GM12878 (cell line): ENCODE measurements at regions not wholly inside any gene's neighbourhood (a gene's known extent, or its start where the extent isn't known, plus 50 kb on each side); places are given as distances from the start of the nearest gene placed in this dataset.

ENCODE experiments used
- ASH2L ChIP-seq: fragments of 300-600, 200-600 bp; sonication (generic); IDR thresholded peaks from 2 replicates; pipeline ENCODE4 v1.6.1; 2017; ENCODE audit warnings: low read depth, mild to moderate bottlenecking, borderline replicate concordance
- ATF7 ChIP-seq: fragments of 450-650 bp; IDR thresholded peaks from 2 replicates; pipeline ENCODE4 v1.6.1; 2016; ENCODE audit warnings: low read depth, mild to moderate bottlenecking
- EZH2 ChIP-seq: IDR thresholded peaks from 2 replicates; pipeline ENCODE4 v1.6.1; 2012; ENCODE audit warnings: low read depth, mild to moderate bottlenecking, control low read depth, inconsistent platforms, low read length, borderline replicate concordance; ENCODE audit not compliant: control insufficient read depth
- FOXM1 ChIP-seq: IDR thresholded peaks from 2 replicates; pipeline ENCODE4 v1.6.1; 2012; ENCODE audit warnings: low read depth, mild to moderate bottlenecking, inconsistent platforms, low read length, moderate library complexity
- HDAC6 ChIP-seq: fragments of 200-600 bp; sonication (generic); IDR thresholded peaks from one replicate; pipeline ENCODE4 v1.8.0; 2017; ENCODE audit warnings: antibody characterized with exemption; ENCODE audit not compliant: unreplicated experiment
- JUNB ChIP-seq: IDR thresholded peaks from 2 replicates; pipeline ENCODE4 v1.6.1; 2016; ENCODE audit warnings: antibody characterized with exemption, mild to moderate bottlenecking
- NR2F1 ChIP-seq: fragments of 450-650 bp; conservative IDR thresholded peaks from 2 replicates; pipeline ENCODE4 v1.6.1; 2017; ENCODE audit warnings: mild to moderate bottlenecking
- POLR2A ChIP-seq: IDR thresholded peaks from 2 replicates; pipeline ENCODE4 v1.6.1; 2011; ENCODE audit warnings: low read depth, mild to moderate bottlenecking, low read length
- RB1 ChIP-seq: fragments of 450-650 bp; formaldehyde crosslinking; IDR thresholded peaks from 2 replicates; pipeline ENCODE4 v1.6.1; 2017; ENCODE audit warnings: mild to moderate bottlenecking, borderline replicate concordance
- SMC3 ChIP-seq: IDR thresholded peaks from 2 replicates; pipeline ENCODE4 v1.6.1; 2011; ENCODE audit warnings: low read length, improper control_type of control experiment, borderline replicate concordance
- YY1 ChIP-seq: IDR thresholded peaks from 2 replicates; pipeline ENCODE4 v1.6.1; 2011; ENCODE audit warnings: low read depth, mild to moderate bottlenecking, low read length
- TF ChIP-seq, protein P1 (sequence below): IDR thresholded peaks from 2 replicates; pipeline ENCODE4 v1.6.1; 2012; ENCODE audit warnings: low read depth, low read length, improper control_type of control experiment
- TF ChIP-seq, protein P2 (sequence below), 3 experiments: IDR thresholded peaks in 2 of 3; conservative IDR thresholded peaks in 1 of 3; 2 replicates each; pipeline ENCODE4 v1.5.1; 2011; ENCODE audit warnings: low read depth in 3 of 3, low read length in 3 of 3, mild to moderate bottlenecking in 3 of 3, control low read depth in 2 of 3, moderate library complexity in 2 of 3, inconsistent platforms in 1 of 3, mixed read lengths in 1 of 3; ENCODE audit not compliant: control insufficient read depth in 2 of 3, insufficient read depth in 1 of 3; ENCODE audit errors: extremely low read depth in 1 of 3

DNA sequence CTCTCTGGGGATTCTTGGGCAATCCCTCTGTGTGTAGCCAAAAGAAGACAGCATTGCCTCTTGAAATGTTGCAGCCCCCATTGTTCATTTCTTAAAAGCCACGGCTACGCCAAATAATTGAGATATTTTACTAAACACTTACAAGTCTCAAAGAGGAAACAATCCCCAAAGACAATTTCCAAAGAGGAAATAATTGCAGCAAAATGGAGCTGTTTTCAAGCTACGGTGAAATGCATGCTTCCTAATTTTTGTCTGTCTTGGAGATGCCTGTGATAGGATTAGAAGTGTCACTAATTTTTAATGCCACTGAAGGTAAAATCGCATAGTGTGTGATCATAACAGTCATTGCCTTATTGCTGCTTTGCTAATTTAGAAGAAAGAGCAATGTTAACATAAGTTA is 72.9 kb upstream of the NAMPT start:
- TF ChIP-seq, protein P1, sequence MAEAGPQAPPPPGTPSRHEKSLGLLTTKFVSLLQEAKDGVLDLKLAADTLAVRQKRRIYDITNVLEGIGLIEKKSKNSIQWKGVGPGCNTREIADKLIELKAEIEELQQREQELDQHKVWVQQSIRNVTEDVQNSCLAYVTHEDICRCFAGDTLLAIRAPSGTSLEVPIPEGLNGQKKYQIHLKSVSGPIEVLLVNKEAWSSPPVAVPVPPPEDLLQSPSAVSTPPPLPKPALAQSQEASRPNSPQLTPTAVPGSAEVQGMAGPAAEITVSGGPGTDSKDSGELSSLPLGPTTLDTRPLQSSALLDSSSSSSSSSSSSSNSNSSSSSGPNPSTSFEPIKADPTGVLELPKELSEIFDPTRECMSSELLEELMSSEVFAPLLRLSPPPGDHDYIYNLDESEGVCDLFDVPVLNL = no peak
- TF ChIP-seq JUNB (no peak), HDAC6 (no peak), FOXM1 (no peak), RB1 (no peak), SMC3 (no peak), NR2F1 (no peak), POLR2A (no peak), YY1 (no peak), ASH2L (no peak), EZH2 (no peak), ATF7 (no peak)
- TF ChIP-seq, protein P2, sequence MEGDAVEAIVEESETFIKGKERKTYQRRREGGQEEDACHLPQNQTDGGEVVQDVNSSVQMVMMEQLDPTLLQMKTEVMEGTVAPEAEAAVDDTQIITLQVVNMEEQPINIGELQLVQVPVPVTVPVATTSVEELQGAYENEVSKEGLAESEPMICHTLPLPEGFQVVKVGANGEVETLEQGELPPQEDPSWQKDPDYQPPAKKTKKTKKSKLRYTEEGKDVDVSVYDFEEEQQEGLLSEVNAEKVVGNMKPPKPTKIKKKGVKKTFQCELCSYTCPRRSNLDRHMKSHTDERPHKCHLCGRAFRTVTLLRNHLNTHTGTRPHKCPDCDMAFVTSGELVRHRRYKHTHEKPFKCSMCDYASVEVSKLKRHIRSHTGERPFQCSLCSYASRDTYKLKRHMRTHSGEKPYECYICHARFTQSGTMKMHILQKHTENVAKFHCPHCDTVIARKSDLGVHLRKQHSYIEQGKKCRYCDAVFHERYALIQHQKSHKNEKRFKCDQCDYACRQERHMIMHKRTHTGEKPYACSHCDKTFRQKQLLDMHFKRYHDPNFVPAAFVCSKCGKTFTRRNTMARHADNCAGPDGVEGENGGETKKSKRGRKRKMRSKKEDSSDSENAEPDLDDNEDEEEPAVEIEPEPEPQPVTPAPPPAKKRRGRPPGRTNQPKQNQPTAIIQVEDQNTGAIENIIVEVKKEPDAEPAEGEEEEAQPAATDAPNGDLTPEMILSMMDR (IDR thresholded peaks at IDR 0.05 in 2 of 3, conservative IDR thresholded peaks at IDR 0.05 in 1 of 3; ENCODE audit: control insufficient read depth in 2 of 3, extremely low read depth in 1 of 3, insufficient read depth in 1 of 3, low read depth in 3 of 3, low read length in 3 of 3) = no peak
